Hepatocyte (in vitro differentiated cells): ENCODE measurements at regions not wholly inside any gene's neighbourhood (a gene's known extent, or its start where the extent isn't known, plus 50 kb on each side); places are given as distances from the start of the nearest gene placed in this dataset.
A peak's percentile ranks its signal among the peaks of the same experiment; 100 is the strongest.

Source experiments
- DNase-seq: peaks from one replicate; pipeline ENCODE4 v3.0.0-alpha.2; 2016; ENCODE audit warnings: low spot score
- H2AFZ ChIP-seq: fragments of 200-600 bp; sonication (generic); 2 replicates; pipeline ENCODE4 v1.6.0; 2016; ENCODE audit warnings: antibody characterized with exemption, mild to moderate bottlenecking
- H3K27ac ChIP-seq: fragments of 200-600 bp; sonication (generic); 2 replicates; pipeline ENCODE4 v1.5.1; 2016; ENCODE audit warnings: mild to moderate bottlenecking
- H3K27me3 ChIP-seq: fragments of 200-600 bp; sonication (generic); 2 replicates; pipeline ENCODE4 v1.6.1; 2016
- H3K36me3 ChIP-seq: fragments of 200-600 bp; sonication (generic); replicated peaks from 2 replicates; pipeline ENCODE4 v1.5.1; 2016; ENCODE audit warnings: low read depth; ENCODE audit not compliant: insufficient read depth
- H3K4me1 ChIP-seq: fragments of 200-600 bp; sonication (generic); 2 replicates; pipeline ENCODE4 v1.5.1; 2016; ENCODE audit warnings: mild to moderate bottlenecking, moderate library complexity; ENCODE audit not compliant: insufficient read depth
- H3K4me2 ChIP-seq: fragments of 200-600 bp; sonication (generic); 2 replicates; pipeline ENCODE4 v1.6.0; 2016
- H3K4me3 ChIP-seq: fragments of 200-600 bp; sonication (generic); 2 replicates; pipeline ENCODE4 v1.5.1; 2016; ENCODE audit warnings: mild to moderate bottlenecking
- H3K79me2 ChIP-seq: fragments of 200-600 bp; sonication (generic); 2 replicates; pipeline ENCODE4 v1.6.0; 2017; ENCODE audit warnings: mild to moderate bottlenecking
- H3K9me2 ChIP-seq: fragments of 200-600 bp; sonication (generic); replicated peaks from 2 replicates; pipeline ENCODE4 v1.6.0; 2017; ENCODE audit warnings: mild to moderate bottlenecking; ENCODE audit not compliant: insufficient read depth
- H3K9me3 ChIP-seq: fragments of 200-600 bp; sonication (generic); 2 replicates; pipeline ENCODE4 v1.5.1; 2016; ENCODE audit warnings: low read depth, mild to moderate bottlenecking
- H4K20me1 ChIP-seq: fragments of 200-600 bp; sonication (generic); 2 replicates; pipeline ENCODE4 v1.6.0; 2016; ENCODE audit warnings: mild to moderate bottlenecking; ENCODE audit not compliant: insufficient read depth, poor library complexity, severe bottlenecking
- CTCF ChIP-seq: fragments of 200-600 bp; sonication (generic); IDR thresholded peaks from 2 replicates; pipeline ENCODE4 v1.5.1; 2016; ENCODE audit warnings: antibody characterized with exemption, mild to moderate bottlenecking; ENCODE audit not compliant: poor library complexity
- EZH2 ChIP-seq: fragments of 200-600 bp; sonication (generic); IDR thresholded peaks from 2 replicates; pipeline ENCODE4 v1.6.1; 2016; ENCODE audit warnings: antibody characterized with exemption, mild to moderate bottlenecking, borderline replicate concordance
- EZH2phosphoT487 ChIP-seq: fragments of 200-600 bp; sonication (generic); IDR thresholded peaks from one replicate; pipeline ENCODE4 v1.6.1; 2018; ENCODE audit warnings: antibody characterized with exemption, mild to moderate bottlenecking, low read depth, moderate library complexity; ENCODE audit not compliant: unreplicated experiment, severe bottlenecking
- WGBS: methylation state at CpG from one replicate; pipeline ENCODE4 v1.1.6; 2016; ENCODE audit warnings: low lambda C conversion rate; ENCODE audit errors: missing lambda C conversion rate; 5-methylcytosine and 5-hydroxymethylcytosine counted together

- WGBS: 80% methylated on average over 15 of the region's 15 CpGs
- Histone ChIP-seq H4K20me1 (no peaks in the 10 kb centered on the region), H3K27ac (no peak overlapping the region), H3K4me1 (no peaks in the 10 kb centered on the region), H3K4me3 (no peak overlapping the region), H3K4me2 (no peak overlapping the region), H3K36me3 (no peaks in the 10 kb centered on the region), H3K9me3 (no peaks in the 10 kb centered on the region), H3K27me3 (no peaks in the 10 kb centered on the region), H2AFZ (no peak overlapping the region), H3K79me2 (no peaks in the 10 kb centered on the region), H3K9me2 (no peaks in the 10 kb centered on the region)
- DNase-seq: no peak
- no peak for TF ChIP-seq EZH2
- no peak for TF ChIP-seq EZH2phosphoT487
- no peak for TF ChIP-seq CTCF
Measured at GRCh38 chr10:36817898-36818297, 307.5 kb upstream of the ANKRD30A start.

GRCh38 chr10:36808625-36809362 is 316.6 kb upstream of the ANKRD30A start:
- H3K4me3 ChIP-seq: no peak overlapping the region
- H3K9me3 ChIP-seq: no peaks in the 10 kb centered on the region
- no peaks in the 10 kb centered on the region for H3K4me1 ChIP-seq
- no peaks in the 10 kb centered on the region for H3K79me2 ChIP-seq
- no peaks in the 10 kb centered on the region for H3K27me3 ChIP-seq
- H4K20me1 ChIP-seq: no peaks in the 10 kb centered on the region
- no peak overlapping the region for H2AFZ ChIP-seq
- DNase-seq: no peak
- no peaks in the 10 kb centered on the region for H3K9me2 ChIP-seq
- no peak overlapping the region for H3K27ac ChIP-seq
- H3K36me3 ChIP-seq: no peaks in the 10 kb centered on the region
- no peak for TF ChIP-seq EZH2
- no peak overlapping the region for H3K4me2 ChIP-seq
- WGBS: 67% methylated on average over 2 of the region's 2 CpGs

- DNase-seq: no peak
- Histone ChIP-seq H4K20me1 (no peaks in the 10 kb centered on the region), H3K4me1 (peaks cover 12% of the 10 kb centered on the region), H3K9me3 (no peaks in the 10 kb centered on the region), H3K9me2 (no peaks in the 10 kb centered on the region), H2AFZ (no peak overlapping the region), H3K27me3 (no peaks in the 10 kb centered on the region), H3K36me3 (no peaks in the 10 kb centered on the region), H3K27ac (no peak overlapping the region), H3K4me3 (no peak overlapping the region), H3K79me2 (no peaks in the 10 kb centered on the region), H3K4me2 (peak overlapping the region; percentile 57)
- WGBS: 84% methylated on average over 6 of the region's 6 CpGs
- no peak for TF ChIP-seq CTCF
- no peak for TF ChIP-seq EZH2
- TF ChIP-seq EZH2phosphoT487: no peak
Measured at GRCh38 chr10:36803229-36803628, 322.2 kb upstream of the ANKRD30A start.

GRCh38 chr10:36802490-36803153 is 322.8 kb upstream of the ANKRD30A start:
- no peaks in the 10 kb centered on the region for H3K9me2 ChIP-seq
- no peaks in the 10 kb centered on the region for H3K27me3 ChIP-seq
- peak overlapping the region; percentile 57 for H3K4me2 ChIP-seq
- TF ChIP-seq EZH2: no peak
- TF ChIP-seq EZH2phosphoT487: no peak
- no peak for TF ChIP-seq CTCF
- H3K4me3 ChIP-seq: no peak overlapping the region
- H3K36me3 ChIP-seq: no peaks in the 10 kb centered on the region
- no peak overlapping the region for H2AFZ ChIP-seq
- no peaks in the 10 kb centered on the region for H3K9me3 ChIP-seq
- no peak overlapping the region for H3K27ac ChIP-seq
- 61% methylated on average over 13 of the region's 13 CpGs for WGBS
- peaks cover 12% of the 10 kb centered on the region for H3K4me1 ChIP-seq
- no peaks in the 10 kb centered on the region for H3K79me2 ChIP-seq
- no peaks in the 10 kb centered on the region for H4K20me1 ChIP-seq
- DNase-seq: peak; percentile 47
